GM19397 (cell line): ENCODE measurements at regions not wholly inside any gene's neighbourhood (a gene's known extent, or its start where the extent isn't known, plus 50 kb on each side); places are given as distances from the start of the nearest gene placed in this dataset.
"Not testable (repeated sequence)": the region's sequence is repeated elsewhere in the genome, so short reads cannot be mapped to it uniquely, and the experiment has no call there.

Experiments used
- ATAC-seq: cut with Tn5 transposase; IDR thresholded peaks from one replicate; pipeline ENCODE4 v1.9.1; 2021; ENCODE audit warnings: mild to moderate bottlenecking, moderate library complexity; ENCODE audit not compliant: unreplicated experiment

GRCh38 chr6:15907220-15907913 is 221.5 kb upstream of the MYLIP start:
- not testable (repeated sequence) for ATAC-seq

GRCh38 chr6:15906420-15907016 is 222.4 kb upstream of the MYLIP start:
- no peak for ATAC-seq

DNA sequence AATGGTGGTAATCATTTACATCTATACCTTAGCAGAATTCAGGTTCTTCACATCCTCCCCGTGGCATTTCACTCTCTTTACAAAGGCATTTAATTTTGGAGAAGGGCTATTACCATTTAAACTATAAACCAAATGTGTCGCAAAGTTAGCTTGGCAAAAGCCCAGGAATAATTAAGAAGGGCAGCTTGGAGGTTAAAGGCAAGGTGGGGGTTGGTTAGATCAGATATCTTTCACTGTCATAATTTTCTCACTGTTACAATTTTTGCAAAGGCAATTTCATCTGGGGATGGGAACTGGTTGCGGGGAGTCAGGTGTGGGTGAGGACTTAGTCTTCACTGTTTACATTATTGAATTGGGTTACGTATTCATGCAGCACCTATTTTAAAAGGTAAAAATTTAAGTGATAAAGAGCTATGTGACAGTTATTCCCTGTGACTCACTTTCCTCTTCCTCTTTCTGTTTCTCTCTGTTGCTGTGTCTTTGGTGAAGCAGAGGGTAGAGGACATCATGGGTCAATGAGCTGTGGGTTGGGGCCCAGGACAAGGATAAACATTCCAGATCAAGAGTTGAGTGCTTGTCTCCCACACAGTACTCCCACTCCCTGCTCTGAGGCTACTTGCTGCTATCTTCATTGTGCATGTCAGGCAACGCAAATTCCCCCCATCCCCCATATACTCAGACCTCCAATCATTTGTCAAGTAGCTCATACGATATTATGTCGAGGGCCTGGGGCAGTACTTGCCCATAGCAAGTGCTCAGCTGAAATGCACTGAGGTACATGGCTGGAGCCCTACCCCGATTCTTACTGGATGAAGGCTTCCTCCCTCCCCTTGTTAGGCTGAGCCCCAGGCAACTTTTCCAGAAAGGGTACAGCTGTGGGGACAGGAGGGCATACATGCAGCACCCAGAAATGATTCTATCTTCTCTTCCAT is 223.1 kb upstream of the MYLIP start:
- no peak for ATAC-seq

DNA sequence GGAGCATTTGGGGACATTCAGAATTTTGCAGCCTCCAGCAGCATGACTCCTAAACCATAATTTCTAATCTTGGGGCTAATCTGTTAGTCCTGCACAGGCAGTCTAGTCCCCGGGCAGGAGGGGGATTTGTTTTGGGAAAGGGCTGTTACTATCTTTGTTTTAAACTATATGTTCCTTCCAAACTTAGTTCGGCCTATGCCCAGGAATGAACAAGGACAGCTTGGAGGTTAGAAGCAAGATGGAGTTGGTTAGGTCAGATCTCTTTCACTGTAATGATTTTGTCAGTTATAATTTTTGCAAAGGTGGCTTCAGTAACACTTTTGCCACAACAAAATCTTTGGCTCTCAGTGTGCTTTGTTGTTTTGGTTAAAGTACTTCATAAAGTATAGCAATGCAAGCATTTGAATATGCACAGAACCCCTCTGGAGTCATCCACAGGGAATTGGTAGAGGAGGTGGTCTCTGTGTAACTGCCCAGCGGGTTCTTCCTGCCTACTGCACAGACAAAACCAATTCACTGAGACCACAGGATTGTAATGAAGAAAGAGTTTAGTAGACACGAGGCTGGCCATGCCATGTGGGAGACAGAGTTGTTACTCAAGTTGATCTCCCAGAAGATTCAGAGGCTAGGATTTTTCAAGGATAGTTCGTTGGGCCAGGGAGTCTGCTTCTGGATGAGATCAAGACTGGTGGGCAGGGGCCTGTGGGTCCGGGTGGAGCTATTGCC is 224.1 kb upstream of the MYLIP start:
- no peak for ATAC-seq

DNA sequence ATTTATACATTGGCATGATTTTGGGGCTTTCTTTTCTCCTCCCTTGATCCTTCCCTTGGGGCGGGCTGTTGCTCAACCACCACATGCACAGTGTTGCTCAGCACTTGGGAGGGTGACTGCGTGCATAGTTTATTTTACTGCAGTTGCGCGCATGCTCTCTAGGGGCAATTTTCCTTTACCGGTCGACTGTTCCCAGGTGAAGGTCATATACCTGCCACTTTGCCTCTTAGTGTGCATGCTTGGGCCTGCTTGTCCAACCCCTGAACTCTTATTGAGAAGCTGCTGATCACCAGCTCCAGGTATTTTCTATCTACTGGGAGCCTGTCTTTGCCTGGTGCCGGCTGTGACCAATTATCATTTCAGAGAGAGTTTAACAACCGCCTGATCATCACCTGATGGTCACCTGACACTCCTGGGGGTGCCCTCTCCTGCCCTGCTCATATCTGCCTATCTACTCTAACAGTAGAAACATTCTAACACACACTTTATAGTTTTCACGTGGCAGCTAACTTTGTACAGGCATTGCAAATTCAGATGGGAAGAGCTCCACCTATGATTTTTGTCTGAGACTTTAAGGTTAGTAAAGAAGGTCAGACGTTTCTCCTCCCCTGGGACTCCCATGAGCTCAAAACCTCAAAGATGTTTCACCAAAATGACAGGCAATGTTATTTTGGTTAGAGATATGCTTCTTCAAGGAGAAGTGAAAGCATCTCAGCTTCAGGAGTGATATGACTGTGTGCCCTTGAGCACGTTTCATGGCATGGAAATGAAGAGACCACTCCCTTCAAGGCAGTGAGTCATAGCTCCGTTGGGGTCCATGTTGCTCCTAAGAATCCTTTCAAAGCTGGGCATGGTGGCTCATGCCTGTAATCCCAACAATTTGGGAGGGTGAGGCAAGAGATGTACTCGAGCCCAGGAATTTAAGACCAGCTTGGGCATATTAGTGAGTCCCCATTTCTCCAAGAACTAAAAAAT is 227.5 kb upstream of the MYLIP start:
- peak; percentile 90 for ATAC-seq

DNA sequence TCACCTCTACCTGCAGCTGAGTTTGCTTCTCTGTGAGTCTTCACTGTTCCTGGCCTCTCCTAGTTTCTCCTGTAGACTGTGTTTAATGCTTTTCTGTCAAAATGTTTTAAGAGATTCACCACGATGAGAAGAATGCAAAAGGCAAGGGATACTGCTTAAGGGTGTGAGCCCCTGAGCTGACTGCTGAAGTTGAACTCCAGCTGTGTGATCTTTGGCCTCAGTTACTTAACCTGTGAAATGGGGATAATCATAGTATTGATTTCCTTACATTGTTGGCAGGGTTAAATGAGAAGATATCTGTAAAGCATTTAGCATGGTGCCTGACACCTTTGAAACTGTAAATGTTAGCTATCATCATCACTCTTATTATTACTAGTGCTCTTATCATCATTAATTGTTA is 230.2 kb upstream of the MYLIP start:
- ATAC-seq: no peak

GRCh38 chr6:15897063-15897876 is 231.6 kb upstream of the MYLIP start:
- ATAC-seq: no peak

GRCh38 chr6:15894973-15895725 is 232.3 kb upstream of the DTNBP1 start:
- no peak for ATAC-seq

- no peak for ATAC-seq
Observed at GRCh38 chr6:15893556-15894253, 230.9 kb upstream of the DTNBP1 start.

GRCh38 chr6:15892369-15892768 is 229.5 kb upstream of the DTNBP1 start:
- no peak for ATAC-seq

GRCh38 chr6:15888798-15889772 is 226.3 kb upstream of the DTNBP1 start:
- no peak for ATAC-seq

DNA sequence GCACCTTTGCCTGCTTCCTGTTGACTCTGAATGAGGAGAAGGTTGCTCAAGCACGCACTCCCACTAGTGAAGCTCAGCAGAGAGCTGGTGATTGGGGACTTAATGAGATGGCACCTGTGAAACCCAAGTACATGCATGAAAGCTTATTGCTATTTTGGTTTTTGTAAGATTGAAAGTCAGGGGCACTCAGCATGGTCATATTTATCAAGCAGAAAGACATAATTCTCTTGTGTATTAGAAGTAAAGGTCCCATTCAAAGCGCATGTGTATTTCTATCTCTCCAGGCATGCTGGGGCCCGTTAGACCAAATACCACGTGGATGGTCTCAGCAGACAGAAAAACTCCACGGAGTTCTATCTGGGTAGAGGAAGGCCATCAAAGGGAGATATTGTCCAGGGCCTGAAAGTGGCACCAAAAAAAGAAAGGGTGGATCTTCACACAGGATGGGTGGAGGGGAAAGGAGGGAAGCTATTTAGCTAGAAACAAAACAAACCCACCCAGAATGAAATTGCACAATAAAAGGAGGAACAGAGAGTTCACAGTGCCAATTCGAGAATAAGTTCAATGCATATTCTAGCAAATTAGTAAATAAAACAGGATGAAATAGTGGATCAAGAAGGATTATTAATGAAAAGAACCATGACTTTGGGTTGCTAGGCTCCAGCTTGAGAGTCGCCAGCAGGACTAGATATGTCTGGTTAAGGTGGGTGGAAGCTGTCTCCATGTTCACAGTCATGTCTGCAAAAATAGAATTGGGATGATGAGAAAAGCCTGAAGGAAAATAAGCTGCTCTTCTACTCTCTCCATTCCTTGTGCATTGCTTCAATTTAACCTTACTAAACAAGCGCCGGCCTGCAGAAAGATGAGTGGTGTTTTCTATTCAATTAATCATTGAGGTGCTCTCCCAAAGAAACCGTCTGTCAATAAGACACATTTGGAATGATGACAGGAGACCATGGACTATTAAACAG is 224.9 kb upstream of the DTNBP1 start:
- peak; percentile 61 for ATAC-seq

GRCh38 chr6:15885624-15886023 is 222.8 kb upstream of the DTNBP1 start:
- ATAC-seq: no peak

DNA sequence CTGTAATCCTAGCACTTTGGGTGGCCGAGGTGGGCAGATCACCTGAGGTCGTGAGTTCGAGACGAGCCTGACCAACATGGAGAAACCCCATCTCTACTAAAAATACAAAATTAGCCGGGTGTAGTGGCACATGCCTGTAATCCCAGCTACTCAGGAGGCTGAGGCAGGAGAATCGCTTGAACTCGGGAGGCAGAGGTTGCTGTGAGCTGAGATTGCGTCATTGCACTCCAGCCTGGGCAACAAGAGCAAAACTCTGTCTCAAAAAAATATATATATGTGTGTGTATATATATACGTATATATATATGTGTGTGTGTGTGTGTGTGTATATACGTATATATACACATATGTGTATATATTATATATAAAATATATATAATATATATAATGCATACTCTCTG is 220.8 kb upstream of the DTNBP1 start:
- ATAC-seq: not testable (repeated sequence)

GRCh38 chr6:15882915-15883314 is 220.1 kb upstream of the DTNBP1 start:
- ATAC-seq: no peak
